Sigmoid colon (tissue), 4 donors: ENCODE measurements at regions not wholly inside any gene's neighbourhood (a gene's known extent, or its start where the extent isn't known, plus 50 kb on each side); places are given as distances from the start of the nearest gene placed in this dataset.

Experiments used
- EP300 ChIP-seq, 4 donors: sonication (generic); formaldehyde crosslinking; IDR thresholded peaks; one replicate each; pipeline ENCODE4 v1.6.1; 2017; ENCODE audit warnings: antibody characterized with exemption in 4 of 4
- POLR2A ChIP-seq, 2 donors: fragments of 450-650 bp; IDR thresholded peaks; one replicate each; pipeline ENCODE4 v1.6.1; 2016; ENCODE audit warnings: antibody characterized with exemption in 2 of 2, mild to moderate bottlenecking in 2 of 2, moderate library complexity in 2 of 2

- no peak for TF ChIP-seq EP300 (IDR thresholded peaks at IDR 0.05)
- no peak for TF ChIP-seq POLR2A (IDR thresholded peaks at IDR 0.05)
Observed at GRCh38 chr7:118114175-118114574, 69.8 kb upstream of the LSM8 start.
